Body of pancreas (tissue), 4 donors: ENCODE measurements at regions not wholly inside any gene's neighbourhood (a gene's known extent, or its start where the extent isn't known, plus 50 kb on each side); places are given as distances from the start of the nearest gene placed in this dataset.
A peak's percentile ranks its signal among the peaks of the same experiment; 100 is the strongest.

Source experiments
- ATAC-seq: fragments of 150-250 bp; one replicate; pipeline ENCODE4 v1.9.1; 2016
- DNase-seq, 4 donors: peaks; one replicate each; pipeline ENCODE4 v3.0.0-alpha.2; 2019
- H3K27ac ChIP-seq, 4 donors: fragments of 200-600 bp; sonication (generic); 1 replicate in 3 of 4; 2 replicates in 1 of 4; pipeline versions ENCODE4 v1.5.1 to v1.6.1; 2016 to 2019; ENCODE audit warnings: mild to moderate bottlenecking in 1 of 4, mixed read lengths in 1 of 4, moderate library complexity in 1 of 4
- H3K27me3 ChIP-seq, 2 donors: fragments of 200-600 bp; sonication (generic); one replicate each; pipeline ENCODE4 v1.6.0; 2016; ENCODE audit warnings: mild to moderate bottlenecking in 1 of 2
- H3K36me3 ChIP-seq, 2 donors: fragments of 200-600 bp; sonication (generic); replicated peaks in 1 of 2; 2 replicates each; pipeline ENCODE4 v1.5.1; 2016; ENCODE audit warnings: low read depth in 2 of 2; ENCODE audit not compliant: insufficient read depth in 1 of 2
- H3K4me1 ChIP-seq: fragments of 200-600 bp; sonication (generic); one replicate; pipeline ENCODE4 v1.6.0; 2016
- H3K4me3 ChIP-seq, 2 donors: fragments of 200-600 bp; sonication (generic); 1 replicate in 1 of 2; 2 replicates in 1 of 2; pipeline ENCODE4 v1.5.1; 2016 to 2019
- H3K9me3 ChIP-seq, 3 donors: fragments of 200-600 bp; sonication (generic); 1 replicate in 2 of 3; 2 replicates in 1 of 3; pipeline ENCODE4 v1.5.1; 2016
- CTCF ChIP-seq, 7 experiments: fragments of 450-650 bp in 4 of 7; fragments of 200-600 bp in 3 of 7; sonication (generic) in 3 of 7; IDR thresholded peaks; one replicate each; pipeline ENCODE4 v1.5.1; 2016 to 2019; ENCODE audit warnings: antibody characterized with exemption in 7 of 7
- POLR2A ChIP-seq, 3 donors: fragments of 450-650 bp; IDR thresholded peaks; one replicate each; pipeline ENCODE4 v1.6.1; 2016; ENCODE audit warnings: antibody characterized with exemption in 3 of 3, mild to moderate bottlenecking in 2 of 3
- WGBS, 2 donors: methylation state at CpG; one replicate each; pipeline ENCODE4 v1.1.5; 2017; 5-methylcytosine and 5-hydroxymethylcytosine counted together
- intact Hi-C: fragments of 100-400 bp; cut with DNase I; formaldehyde crosslinking; loops from one replicate; pipeline ENCODE4 v1.15.1; 2023

GRCh38 chr12:126784328-126784921 is 1482.5 kb upstream of the TMEM132C start:
- H3K36me3 ChIP-seq = no peaks in the 10 kb centered on the region
- H3K9me3 ChIP-seq = no peaks in the 10 kb centered on the region
- DNase-seq (peak; percentile 58 to 77 (median 66)), ATAC-seq (peak; percentile 60)
- intact Hi-C loops = no loop called here
- H3K27ac ChIP-seq = no peak overlapping the region
- no peaks in the 10 kb centered on the region for H3K27me3 ChIP-seq
- TF ChIP-seq POLR2A (IDR thresholded peaks at IDR 0.05) = no peak
- TF ChIP-seq CTCF (IDR thresholded peaks at IDR 0.05) = peak; percentile 31 to 71 (median 59)
- 45% methylated on average over 9 of the region's 9 CpGs for WGBS, 2 donors
- H3K4me1 ChIP-seq = no peaks in the 10 kb centered on the region
- no peak overlapping the region for H3K4me3 ChIP-seq

GRCh38 chr12:126789963-126790362 is 1477.0 kb upstream of the TMEM132C start:
- WGBS, 2 donors = 76 to 79% methylated on average over 4 of the region's 4 CpGs
- intact Hi-C loops = no loop called here

GRCh38 chr12:126791122-126791521 is 1475.8 kb upstream of the TMEM132C start:
- H3K9me3 ChIP-seq = no peaks in the 10 kb centered on the region
- no peak for DNase-seq
- no peaks in the 10 kb centered on the region for H3K4me1 ChIP-seq
- H3K27ac ChIP-seq = no peak overlapping the region
- TF ChIP-seq POLR2A (IDR thresholded peaks at IDR 0.05) = no peak
- TF ChIP-seq CTCF (IDR thresholded peaks at IDR 0.05) = no peak
- 63 to 81% methylated on average over 8 of the region's 8 CpGs for WGBS, 2 donors
- H3K36me3 ChIP-seq = no peaks in the 10 kb centered on the region
- no peak for ATAC-seq
- intact Hi-C loops = no loop called here
- H3K27me3 ChIP-seq = no peaks in the 10 kb centered on the region
- H3K4me3 ChIP-seq = no peak overlapping the region

More at GRCh38 chr12:126789963-126790362, 1477.0 kb upstream of the TMEM132C start:
- ATAC-seq (no peak), DNase-seq (no peak)
- Histone ChIP-seq H3K36me3 (no peaks in the 10 kb centered on the region), H3K9me3 (no peaks in the 10 kb centered on the region), H3K27me3 (no peaks in the 10 kb centered on the region), H3K4me3 (no peak overlapping the region), H3K4me1 (no peaks in the 10 kb centered on the region), H3K27ac (no peak overlapping the region)
- no peak for TF ChIP-seq POLR2A (IDR thresholded peaks at IDR 0.05)
- no peak for TF ChIP-seq CTCF (IDR thresholded peaks at IDR 0.05)

GRCh38 chr12:126792411-126792810 is 1474.6 kb upstream of the TMEM132C start:
- ATAC-seq (no peak), DNase-seq (no peak)
- intact Hi-C loops = no loop called here
- Histone ChIP-seq H3K4me3 (no peak overlapping the region), H3K9me3 (no peaks in the 10 kb centered on the region), H3K27me3 (no peaks in the 10 kb centered on the region), H3K27ac (no peak overlapping the region), H3K36me3 (no peaks in the 10 kb centered on the region), H3K4me1 (no peaks in the 10 kb centered on the region)
- 77 to 78% methylated on average over 6 of the region's 6 CpGs for WGBS, 2 donors
- TF ChIP-seq CTCF (IDR thresholded peaks at IDR 0.05) (no peak), POLR2A (IDR thresholded peaks at IDR 0.05) (no peak)

- no peaks in the 10 kb centered on the region for H3K9me3 ChIP-seq
- intact Hi-C loops = no loop called here
- no peak overlapping the region for H3K4me3 ChIP-seq
- ATAC-seq (no peak), DNase-seq (no peak)
- 72 to 79% methylated on average over 5 of the region's 5 CpGs for WGBS, 2 donors
- no peak overlapping the region for H3K27ac ChIP-seq
- TF ChIP-seq CTCF (IDR thresholded peaks at IDR 0.05) (no peak), POLR2A (IDR thresholded peaks at IDR 0.05) (no peak)
- no peaks in the 10 kb centered on the region for H3K27me3 ChIP-seq
- no peaks in the 10 kb centered on the region for H3K4me1 ChIP-seq
- H3K36me3 ChIP-seq = no peaks in the 10 kb centered on the region
These were observed 1469.4 kb upstream of the TMEM132C start for GRCh38 chr12:126797525-126797924.
